Amygdala (tissue), 56 donors: ENCODE measurements at regions not wholly inside any gene's neighbourhood (a gene's known extent, or its start where the extent isn't known, plus 50 kb on each side); places are given as distances from the start of the nearest gene placed in this dataset.
"Not testable (repeated sequence)": the region's sequence is repeated elsewhere in the genome, so short reads cannot be mapped to it uniquely, and the experiment has no call there.

Experiments
- DNase-seq, 56 donors: peaks; one replicate each; lab custom pipeline; 2025; lab: John Stamatoyannopoulos, UW

- DNase-seq, result no peak
Measured at GRCh38 chr17:36839256-36839655, 98.0 kb upstream of the LHX1 start.

- DNase-seq, result no peak
Measured at GRCh38 chr17:36840796-36841195, 96.5 kb upstream of the LHX1 start.

GRCh38 chr17:36842231-36842819, 95.0 kb upstream of the LHX1 start:
- no peak for DNase-seq

GRCh38 chr17:36842963-36843558, 94.2 kb upstream of the LHX1 start:
- no peak for DNase-seq

- DNase-seq, result no peak
Measured at GRCh38 chr17:36844013-36844412, 93.3 kb upstream of the LHX1 start.

- DNase-seq, result no peak
Measured at GRCh38 chr17:36844601-36845000, 92.7 kb upstream of the LHX1 start.

GRCh38 chr17:36845916-36846315, 91.4 kb upstream of the LHX1 start:
- DNase-seq, result no peak

GRCh38 chr17:36846410-36847292, 90.6 kb upstream of the LHX1 start:
- DNase-seq, result no peak

GRCh38 chr17:36848008-36848902, 89.0 kb upstream of the LHX1 start:
- no peak for DNase-seq

GRCh38 chr17:36849020-36849419, 88.3 kb upstream of the LHX1 start:
- not testable (repeated sequence) for DNase-seq

- no peak for DNase-seq
Measured at GRCh38 chr17:36849871-36850348, 87.4 kb upstream of the LHX1 start.

GRCh38 chr17:36850790-36851189, 86.5 kb upstream of the LHX1 start:
- no peak for DNase-seq

- no peak for DNase-seq
Measured at GRCh38 chr17:36851250-36851649, 86.0 kb upstream of the LHX1 start.

GRCh38 chr17:36852478-36852877, 84.8 kb upstream of the LHX1 start:
- not testable (repeated sequence) for DNase-seq

GRCh38 chr17:36854982-36855381, 82.3 kb upstream of the LHX1 start:
- DNase-seq, result no peak

- no peak for DNase-seq
Measured at GRCh38 chr17:36855459-36855858, 81.8 kb upstream of the LHX1 start.

GRCh38 chr17:36856222-36856621, 81.1 kb upstream of the LHX1 start:
- no peak for DNase-seq

- peak in 29 of 56 donors; percentile 2 to 59 (median 11) for DNase-seq
Measured at GRCh38 chr17:36856903-36857381, 80.3 kb upstream of the LHX1 start.

- DNase-seq, result no peak
Measured at GRCh38 chr17:36857698-36858097, 79.6 kb upstream of the LHX1 start.
